ENCODE measurements at regions not wholly inside any gene's neighbourhood (a gene's known extent, or its start where the extent isn't known, plus 50 kb on each side); places are given as distances from the start of the nearest gene placed in this dataset.

- Mint-ChIP-seq H3K36me3 (ENCODE audit: low read depth) (no peaks in the 10 kb centered on the region), H3K4me1 (no peaks in the 10 kb centered on the region), H3K27ac (no peak overlapping the region), H3K9me3 (no peaks in the 10 kb centered on the region), H3K27me3 (ENCODE audit: low read depth, poor library complexity) (no peaks in the 10 kb centered on the region), H3K4me3 (no peak overlapping the region)
- no peak for DNase-seq
- TF ChIP-seq, protein P1, sequence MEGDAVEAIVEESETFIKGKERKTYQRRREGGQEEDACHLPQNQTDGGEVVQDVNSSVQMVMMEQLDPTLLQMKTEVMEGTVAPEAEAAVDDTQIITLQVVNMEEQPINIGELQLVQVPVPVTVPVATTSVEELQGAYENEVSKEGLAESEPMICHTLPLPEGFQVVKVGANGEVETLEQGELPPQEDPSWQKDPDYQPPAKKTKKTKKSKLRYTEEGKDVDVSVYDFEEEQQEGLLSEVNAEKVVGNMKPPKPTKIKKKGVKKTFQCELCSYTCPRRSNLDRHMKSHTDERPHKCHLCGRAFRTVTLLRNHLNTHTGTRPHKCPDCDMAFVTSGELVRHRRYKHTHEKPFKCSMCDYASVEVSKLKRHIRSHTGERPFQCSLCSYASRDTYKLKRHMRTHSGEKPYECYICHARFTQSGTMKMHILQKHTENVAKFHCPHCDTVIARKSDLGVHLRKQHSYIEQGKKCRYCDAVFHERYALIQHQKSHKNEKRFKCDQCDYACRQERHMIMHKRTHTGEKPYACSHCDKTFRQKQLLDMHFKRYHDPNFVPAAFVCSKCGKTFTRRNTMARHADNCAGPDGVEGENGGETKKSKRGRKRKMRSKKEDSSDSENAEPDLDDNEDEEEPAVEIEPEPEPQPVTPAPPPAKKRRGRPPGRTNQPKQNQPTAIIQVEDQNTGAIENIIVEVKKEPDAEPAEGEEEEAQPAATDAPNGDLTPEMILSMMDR (IDR thresholded peaks at IDR 0.05): no peak
Observed at GRCh38 chrX:115449742-115450141, 111.2 kb upstream of the PLS3 start.

GRCh38 chrX:115452251-115452650 lies 108.7 kb upstream of the PLS3 start:
- no peaks in the 10 kb centered on the region for H3K9me3 Mint-ChIP-seq
- TF ChIP-seq, protein P1 (IDR thresholded peaks at IDR 0.05): no peak
- H3K27me3 Mint-ChIP-seq (ENCODE audit: low read depth, poor library complexity): no peaks in the 10 kb centered on the region
- H3K4me3 Mint-ChIP-seq: no peak overlapping the region
- no peak for DNase-seq
- H3K36me3 Mint-ChIP-seq (ENCODE audit: low read depth): no peaks in the 10 kb centered on the region
- no peaks in the 10 kb centered on the region for H3K4me1 Mint-ChIP-seq
- no peak overlapping the region for H3K27ac Mint-ChIP-seq

DNA sequence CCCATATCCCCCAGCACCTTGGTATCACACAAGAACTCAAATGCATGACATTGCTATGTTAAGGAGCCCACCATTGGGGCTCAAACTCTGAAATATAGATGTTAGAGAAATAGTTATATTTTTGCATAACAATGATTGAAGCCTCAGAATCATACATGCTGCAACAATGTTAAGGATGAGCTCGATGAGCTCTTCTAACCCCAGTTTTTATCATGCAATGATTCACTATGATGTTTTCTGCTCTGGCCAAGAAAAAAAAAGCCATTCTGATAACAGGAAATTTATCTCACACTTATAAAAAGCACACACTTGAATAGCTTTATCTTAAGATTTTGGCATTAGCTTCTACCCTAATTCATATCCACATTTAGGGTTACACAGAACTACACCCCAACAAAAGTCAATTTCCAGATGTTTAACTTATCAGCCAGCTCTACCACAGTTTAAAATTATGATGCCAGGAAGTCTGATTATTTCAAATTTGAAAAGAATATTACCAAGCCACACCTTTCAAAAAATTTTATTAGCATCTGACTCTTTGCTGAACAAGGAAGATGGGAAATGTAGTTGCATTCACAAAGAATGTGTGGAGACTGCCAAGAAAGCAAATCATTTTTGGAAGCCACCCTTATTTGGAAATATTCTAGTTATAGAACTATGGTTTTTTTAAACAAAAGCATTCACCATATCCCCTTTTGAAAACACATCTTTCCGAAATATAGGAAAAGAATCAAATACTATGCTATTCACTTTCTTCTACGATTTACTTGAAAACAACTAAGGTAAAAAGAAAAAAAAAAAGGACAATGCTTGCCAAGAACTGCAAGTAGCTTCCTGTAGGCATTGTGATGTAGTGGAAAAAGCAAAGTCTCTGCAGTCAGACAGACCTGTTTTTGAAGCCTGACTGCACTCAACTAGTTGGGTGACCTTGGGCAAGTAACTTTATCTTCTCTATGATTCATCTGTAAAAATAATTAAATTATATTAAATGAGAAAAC lies 100.8 kb upstream of the PLS3 start:
- Mint-ChIP-seq H3K36me3 (ENCODE audit: low read depth) (no peaks in the 10 kb centered on the region), H3K9me3 (no peaks in the 10 kb centered on the region), H3K27ac (no peak overlapping the region), H3K4me3 (no peak overlapping the region), H3K27me3 (ENCODE audit: low read depth, poor library complexity) (no peaks in the 10 kb centered on the region), H3K4me1 (no peaks in the 10 kb centered on the region)
- TF ChIP-seq, protein P1 (IDR thresholded peaks at IDR 0.05): no peak
- DNase-seq: no peak

DNA sequence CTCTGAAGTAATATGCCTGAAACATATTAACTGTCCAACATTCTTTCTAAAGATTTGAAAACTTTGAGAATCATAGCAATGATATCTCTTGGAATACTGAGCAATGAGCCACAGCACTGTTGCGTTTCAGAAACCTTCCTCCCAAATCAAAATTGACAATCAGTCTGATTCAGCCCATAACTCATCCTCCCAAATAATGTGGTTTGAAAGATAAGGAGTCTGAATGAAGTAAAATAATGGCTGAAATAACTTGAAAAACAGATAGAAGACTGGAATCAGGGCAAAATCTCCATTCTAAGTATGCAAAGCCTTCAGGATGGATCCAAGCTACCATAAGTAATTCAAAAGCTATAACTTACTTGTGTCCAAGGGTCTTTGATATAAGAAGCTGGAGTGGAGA lies 98.6 kb upstream of the PLS3 start:
- DNase-seq: no peak
- TF ChIP-seq, protein P1 (IDR thresholded peaks at IDR 0.05): no peak
- no peaks in the 10 kb centered on the region for H3K36me3 Mint-ChIP-seq (ENCODE audit: low read depth)
- H3K4me3 Mint-ChIP-seq: no peak overlapping the region
- no peak overlapping the region for H3K27ac Mint-ChIP-seq
- no peaks in the 10 kb centered on the region for H3K27me3 Mint-ChIP-seq (ENCODE audit: low read depth, poor library complexity)
- H3K4me1 Mint-ChIP-seq: no peaks in the 10 kb centered on the region
- H3K9me3 Mint-ChIP-seq: no peaks in the 10 kb centered on the region

GRCh38 chrX:115467961-115468360 lies 93.0 kb upstream of the PLS3 start:
- H3K4me1 Mint-ChIP-seq: no peaks in the 10 kb centered on the region
- no peak for DNase-seq
- TF ChIP-seq, protein P1 (IDR thresholded peaks at IDR 0.05): no peak
- H3K27ac Mint-ChIP-seq: no peak overlapping the region
- H3K27me3 Mint-ChIP-seq (ENCODE audit: low read depth, poor library complexity): no peaks in the 10 kb centered on the region
- H3K9me3 Mint-ChIP-seq: no peaks in the 10 kb centered on the region
- no peaks in the 10 kb centered on the region for H3K36me3 Mint-ChIP-seq (ENCODE audit: low read depth)
- H3K4me3 Mint-ChIP-seq: no peak overlapping the region

DNA sequence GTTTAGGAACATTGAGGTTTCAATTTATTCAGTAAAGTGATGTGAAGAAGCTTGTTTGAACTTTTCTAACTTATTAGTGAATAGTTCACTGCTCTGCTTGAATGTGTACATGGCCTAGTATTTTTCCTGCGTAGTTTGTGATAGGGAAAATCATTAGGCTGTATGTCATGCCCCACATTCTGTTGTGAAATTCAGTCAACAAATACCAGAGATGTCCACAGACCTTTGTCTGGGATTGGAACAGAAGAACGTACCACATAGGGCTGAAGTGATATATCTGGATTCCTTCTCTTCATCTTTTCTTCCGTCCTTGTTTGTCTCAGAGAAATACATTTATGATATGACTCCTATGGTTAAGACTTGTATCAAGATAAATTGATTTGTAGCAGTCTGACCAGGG lies 88.8 kb upstream of the PLS3 start:
- H3K4me3 Mint-ChIP-seq: no peak overlapping the region
- TF ChIP-seq, protein P1 (IDR thresholded peaks at IDR 0.05): no peak
- no peaks in the 10 kb centered on the region for H3K9me3 Mint-ChIP-seq
- H3K4me1 Mint-ChIP-seq: no peaks in the 10 kb centered on the region
- H3K27me3 Mint-ChIP-seq (ENCODE audit: low read depth, poor library complexity): no peaks in the 10 kb centered on the region
- DNase-seq: no peak
- no peak overlapping the region for H3K27ac Mint-ChIP-seq
- no peaks in the 10 kb centered on the region for H3K36me3 Mint-ChIP-seq (ENCODE audit: low read depth)

Measured in nephron progenitor cell (in vitro differentiated cells).